ENCODE measurements at regions not wholly inside any gene's neighbourhood (a gene's known extent, or its start where the extent isn't known, plus 50 kb on each side); places are given as distances from the start of the nearest gene placed in this dataset.

- H3K4me2 ChIP-seq (ENCODE audit: low read length): peak overlapping the region; percentile 18; the same call in 1 of the 2 replicates
- H3K4me1 ChIP-seq (ENCODE audit: control insufficient read depth in 1 of 2, insufficient read depth in 2 of 2, low read length in 2 of 2): peaks cover 0 to 14% of the 10 kb centered on the region in 2 experiments; a peak in 2 of 4 replicates
- ChIA-PET RAD21 (ENCODE audit: low non-redundant PET in 1 of 2, low total read pairs in 2 of 2, uncharacterized antibody in 2 of 2, unreplicated experiment in 2 of 2) (no interaction called here), POLR2A (interaction anchor here (1.2 kb wide), 1 partner anchor 20 kb away, joined by 3 read pairs; no protein-coding TSS in a partner anchor), CTCF (interaction anchor here (1.0 to 1.1 kb wide), 2 partner anchors 36 to 39 kb away, joined by 4 to 6 read pairs; no protein-coding TSS in a partner anchor)
- DNase-seq (ENCODE audit: low read depth, low spot score): no peak
- peaks cover 4% of the 10 kb centered on the region for H3K27me3 ChIP-seq (ENCODE audit: insufficient read depth, low read length)
- no peak overlapping the region for H3K4me3 ChIP-seq (replicated peaks in 1 of 2; ENCODE audit: low read depth in 1 of 2, low read length in 2 of 2)
- H3K79me2 ChIP-seq (ENCODE audit: insufficient read depth, low read length): no peaks in the 10 kb centered on the region
- no TSS peak for BruUV-seq (replicated peaks)
- H3K9ac ChIP-seq (ENCODE audit: low read length): no peak overlapping the region
- intact Hi-C loops (cut with micrococcal nuclease): no loop called here
- H3K9me3 ChIP-seq (ENCODE audit: control insufficient read depth in 1 of 2, insufficient read depth in 1 of 2, low read depth in 1 of 2, low read length in 2 of 2): no peaks in the 10 kb centered on the region
- no peaks in the 10 kb centered on the region for H3K9me2 ChIP-seq (ENCODE audit: insufficient read depth)
- no peak overlapping the region for H2AFZ ChIP-seq (ENCODE audit: low read depth, low read length, poor library complexity, severe bottlenecking)
- no peaks in the 10 kb centered on the region for H3K36me3 ChIP-seq (ENCODE audit: control insufficient read depth in 1 of 2, insufficient read depth in 2 of 2, low read length in 2 of 2)
- H3K27ac ChIP-seq (ENCODE audit: low read depth, low read length): no peak overlapping the region
- TF ChIP-seq CTCF (IDR thresholded peaks at IDR 0.05 in 2 of 3, conservative IDR thresholded peaks at IDR 0.05 in 1 of 3; ENCODE audit: borderline replicate concordance in 1 of 3, insufficient read depth in 1 of 3, low read depth in 2 of 3, low read length in 2 of 3): no peak
- peak; percentile 56; the same call in 1 of the 2 replicates for TF ChIP-seq SP1 (IDR thresholded peaks at IDR 0.05; ENCODE audit: low read depth)
- TF ChIP-seq CEBPB (IDR thresholded peaks at IDR 0.05; ENCODE audit: low read depth): peak; percentile 65
- H4K20me1 ChIP-seq (ENCODE audit: insufficient read depth): no peaks in the 10 kb centered on the region
- peak; percentile 24 for ATAC-seq
Observed at GRCh38 chr16:66278111-66278531, 88.4 kb upstream of the CDH5 start.

- CTCF ChIA-PET: interaction anchor here (2.7 kb wide), 1 partner anchor 38 kb away, joined by 14 read pairs; no protein-coding TSS in a partner anchor
- Histone ChIP-seq H3K4me3 (replicated peaks in 1 of 2; ENCODE audit: low read depth in 1 of 2, low read length in 2 of 2) (no peak overlapping the region), H3K27me3 (ENCODE audit: insufficient read depth, low read length) (peaks cover 4% of the 10 kb centered on the region), H3K9me3 (ENCODE audit: control insufficient read depth in 1 of 2, insufficient read depth in 1 of 2, low read depth in 1 of 2, low read length in 2 of 2) (no peaks in the 10 kb centered on the region), H3K79me2 (ENCODE audit: insufficient read depth, low read length) (no peaks in the 10 kb centered on the region), H3K4me1 (ENCODE audit: control insufficient read depth in 1 of 2, insufficient read depth in 2 of 2, low read length in 2 of 2) (peaks cover 0 to 14% of the 10 kb centered on the region in 2 experiments; a peak in 2 of 4 replicates), H3K36me3 (ENCODE audit: control insufficient read depth in 1 of 2, insufficient read depth in 2 of 2, low read length in 2 of 2) (no peaks in the 10 kb centered on the region), H3K9me2 (ENCODE audit: insufficient read depth) (no peaks in the 10 kb centered on the region), H3K9ac (ENCODE audit: low read length) (no peak overlapping the region), H3K4me2 (ENCODE audit: low read length) (no peak overlapping the region), H3K27ac (ENCODE audit: low read depth, low read length) (no peak overlapping the region), H4K20me1 (ENCODE audit: insufficient read depth) (no peaks in the 10 kb centered on the region), H2AFZ (ENCODE audit: low read depth, low read length, poor library complexity, severe bottlenecking) (no peak overlapping the region)
- POLR2A ChIA-PET: no interaction called here
- DNase-seq (ENCODE audit: low read depth, low spot score): no peak
- RAD21 ChIA-PET (ENCODE audit: low non-redundant PET in 1 of 2, low total read pairs in 2 of 2, uncharacterized antibody in 2 of 2, unreplicated experiment in 2 of 2): no interaction called here
- intact Hi-C loops (cut with micrococcal nuclease): no loop called here
- BruUV-seq (replicated peaks): no TSS peak
- no peak for ATAC-seq
- TF ChIP-seq EZH2 (IDR thresholded peaks at IDR 0.05): no peak
- TF ChIP-seq ZBTB33 (IDR thresholded peaks at IDR 0.05; ENCODE audit: extremely low read depth, insufficient replicate concordance, low read length): no peak
- no peak for TF ChIP-seq TCF7L2 (IDR thresholded peaks at IDR 0.05; ENCODE audit: borderline replicate concordance, extremely low read depth, insufficient read depth, insufficient read length)
- no peak for TF ChIP-seq REST (IDR thresholded peaks at IDR 0.05; ENCODE audit: low read depth)
- TF ChIP-seq SIN3A (IDR thresholded peaks at IDR 0.05; ENCODE audit: low read depth): no peak
- no peak for TF ChIP-seq SRF (IDR thresholded peaks at IDR 0.05; ENCODE audit: low read depth)
- TF ChIP-seq, protein P1, sequence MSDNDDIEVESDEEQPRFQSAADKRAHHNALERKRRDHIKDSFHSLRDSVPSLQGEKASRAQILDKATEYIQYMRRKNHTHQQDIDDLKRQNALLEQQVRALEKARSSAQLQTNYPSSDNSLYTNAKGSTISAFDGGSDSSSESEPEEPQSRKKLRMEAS (IDR thresholded peaks at IDR 0.05): no peak
Observed at GRCh38 chr16:66277311-66278070, 89.0 kb upstream of the CDH5 start.
